IMR-90 (cell line): ENCODE measurements at regions not wholly inside any gene's neighbourhood (a gene's known extent, or its start where the extent isn't known, plus 50 kb on each side); places are given as distances from the start of the nearest gene placed in this dataset.

Experiments used
- ATAC-seq: fragments of 200-7000 bp; cut with Tn5 transposase; 2 replicates; pipeline ENCODE4 v1.9.1; 2020; ENCODE audit warnings: low read depth, mild to moderate bottlenecking, moderate library complexity
- BruUV-seq: library from RNA; stranded (reverse); fragments of 400-500 nt; replicated peaks from 2 replicates; lab custom pipeline; 2021; lab: Mats Ljungman, UMichigan
- CTCF ChIA-PET: fragments of 300-600 bp; formaldehyde crosslinking; extraction: SDS; loops from one replicate; lab custom pipeline; 2021; ENCODE audit warnings: antibody characterized with exemption; lab: Yijun Ruan, JAX
- POLR2A ChIA-PET: fragments of 300-600 bp; sonication (Branson Sonifier 250); formaldehyde crosslinking; loops from one replicate; lab custom pipeline; 2022; ENCODE audit warnings: antibody characterized with exemption; ENCODE audit not compliant: unreplicated experiment; lab: Charles Lee
- DNase-seq: peaks from one replicate; pipeline ENCODE4 v3.0.0; 2013
- H2AFZ ChIP-seq: replicated peaks from 2 replicates; pipeline ENCODE3; 2013; ENCODE audit warnings: low read length, mild to moderate bottlenecking; ENCODE audit not compliant: poor library complexity
- H2AK5ac ChIP-seq: 2 replicates; pipeline ENCODE4 v1.6.1; 2013; ENCODE audit warnings: low read depth, low read length, inconsistent platforms
- H2AK9ac ChIP-seq: replicated peaks from 2 replicates; pipeline ENCODE3; 2013; ENCODE audit warnings: mild to moderate bottlenecking, low read depth, low read length, moderate library complexity; ENCODE audit not compliant: poor library complexity
- H2BK120ac ChIP-seq: 2 replicates; pipeline ENCODE4 v1.6.1; 2013; ENCODE audit warnings: low read depth, low read length, inconsistent platforms
- H2BK15ac ChIP-seq: 3 replicates; pipeline ENCODE4 v1.6.1; 2013; ENCODE audit warnings: low read depth, low read length, inconsistent platforms
- H2BK20ac ChIP-seq: 2 replicates; pipeline ENCODE4 v1.6.1; 2013; ENCODE audit warnings: low read depth, mild to moderate bottlenecking, inconsistent platforms, low read length, moderate library complexity
- H2BK5ac ChIP-seq: 2 replicates; pipeline ENCODE4 v1.6.1; 2013; ENCODE audit warnings: mild to moderate bottlenecking, low read depth, low read length, inconsistent platforms; ENCODE audit not compliant: poor library complexity, severe bottlenecking
- H3K14ac ChIP-seq: replicated peaks from 2 replicates; pipeline ENCODE4 v1.6.1; 2013; ENCODE audit warnings: low read depth, low read length, inconsistent platforms
- H3K18ac ChIP-seq: 2 replicates; pipeline ENCODE4 v1.6.1; 2013; ENCODE audit warnings: low read depth, low read length, control low read depth
- H3K23ac ChIP-seq: 2 replicates; pipeline ENCODE4 v1.6.1; 2013; ENCODE audit warnings: low read depth, low read length, inconsistent platforms
- H3K27ac ChIP-seq: 2 replicates; pipeline ENCODE4 v1.5.1; 2013; ENCODE audit warnings: mild to moderate bottlenecking, control low read depth, low read length; ENCODE audit not compliant: insufficient read depth
- H3K27me3 ChIP-seq: 2 replicates; pipeline ENCODE4 v1.6.1; 2013; ENCODE audit warnings: low read length; ENCODE audit not compliant: control insufficient read depth, insufficient read depth
- H3K36me3 ChIP-seq: 2 replicates; pipeline ENCODE4 v1.6.1; 2013; ENCODE audit warnings: low read length, mixed read lengths; ENCODE audit not compliant: control insufficient read depth, insufficient read depth
- H3K4ac ChIP-seq: 2 replicates; pipeline ENCODE4 v1.6.1; 2013; ENCODE audit warnings: low read depth, low read length, inconsistent platforms
- H3K4me1 ChIP-seq: 2 replicates; pipeline ENCODE4 v1.6.1; 2013; ENCODE audit warnings: low read length, mixed read lengths; ENCODE audit not compliant: control insufficient read depth, insufficient read depth
- H3K4me2 ChIP-seq: 2 replicates; pipeline ENCODE4 v1.6.1; 2013; ENCODE audit warnings: low read depth, mild to moderate bottlenecking, control low read depth, low read length, moderate library complexity
- H3K4me3 ChIP-seq: 2 replicates; pipeline ENCODE4 v1.5.1; 2013; ENCODE audit warnings: low read depth, mild to moderate bottlenecking, control low read depth, low read length, moderate library complexity; ENCODE audit not compliant: insufficient read depth
- H3K56ac ChIP-seq: 2 replicates; pipeline ENCODE4 v1.6.1; 2013; ENCODE audit warnings: low read length, inconsistent platforms; ENCODE audit not compliant: insufficient read depth; ENCODE audit errors: extremely low read depth
- H3K79me1 ChIP-seq, 2 experiments: 2 replicates each; pipeline ENCODE4 v1.6.1; 2013; ENCODE audit warnings: low read length in 2 of 2, inconsistent platforms in 1 of 2, low read depth in 1 of 2
- H3K9ac ChIP-seq: 2 replicates; pipeline ENCODE4 v1.6.1; 2013; ENCODE audit warnings: low read depth, low read length, control low read depth
- H3K9me1 ChIP-seq: 2 replicates; pipeline ENCODE4 v1.6.1; 2013; ENCODE audit warnings: low read length, inconsistent platforms; ENCODE audit not compliant: insufficient read depth
- H3K9me3 ChIP-seq: 2 replicates; pipeline ENCODE4 v1.6.1; 2013; ENCODE audit warnings: low read length; ENCODE audit not compliant: control insufficient read depth, insufficient read depth
- H4K20me1 ChIP-seq: 2 replicates; pipeline ENCODE4 v1.6.1; 2013; ENCODE audit warnings: low read length, inconsistent platforms; ENCODE audit not compliant: insufficient read depth
- H4K5ac ChIP-seq: 2 replicates; pipeline ENCODE4 v1.6.1; 2013; ENCODE audit warnings: mild to moderate bottlenecking, low read depth, low read length, control low read depth
- H4K8ac ChIP-seq, 2 experiments: 2 replicates each; pipeline ENCODE4 v1.6.1; 2013; ENCODE audit warnings: low read depth in 2 of 2, low read length in 2 of 2, control low read depth in 1 of 2, inconsistent platforms in 1 of 2
- H4K91ac ChIP-seq: 2 replicates; pipeline ENCODE4 v1.6.1; 2013; ENCODE audit warnings: low read depth, low read length, inconsistent platforms; ENCODE audit not compliant: insufficient read depth
- BHLHE40 ChIP-seq: fragments of 150-350 bp; IDR thresholded peaks from 2 replicates; pipeline ENCODE4 v1.6.1; 2016; ENCODE audit warnings: mild to moderate bottlenecking, low read depth, low read length
- CHD1 ChIP-seq: IDR thresholded peaks from 2 replicates; pipeline ENCODE4 v1.6.1; 2012; ENCODE audit warnings: low read depth, low read length, improper control_type of control experiment
- FOS ChIP-seq: fragments of 150-350 bp; IDR thresholded peaks from 2 replicates; pipeline ENCODE4 v1.6.1; 2016; ENCODE audit warnings: low read depth, low read length
- MAZ ChIP-seq: IDR thresholded peaks from 2 replicates; pipeline ENCODE4 v1.6.1; 2012; ENCODE audit warnings: low read depth, mild to moderate bottlenecking, low read length, improper control_type of control experiment, moderate library complexity, borderline replicate concordance
- MXI1 ChIP-seq: IDR thresholded peaks from 2 replicates; pipeline ENCODE4 v1.6.1; 2012; ENCODE audit warnings: low read depth, mild to moderate bottlenecking, low read length, moderate library complexity, borderline replicate concordance
- NFE2L2 ChIP-seq: fragments of 150-350 bp; IDR thresholded peaks from 2 replicates; pipeline ENCODE4 v1.6.1; 2016; ENCODE audit warnings: low read depth, mild to moderate bottlenecking, low read length
- POLR2A ChIP-seq: IDR thresholded peaks from 2 replicates; pipeline ENCODE4 v1.6.1; 2012; ENCODE audit warnings: mild to moderate bottlenecking, low read depth, low read length
- RAD21 ChIP-seq: IDR thresholded peaks from 2 replicates; pipeline ENCODE4 v1.6.1; 2012; ENCODE audit warnings: low read length, improper control_type of control experiment
- RFX5 ChIP-seq: IDR thresholded peaks from 2 replicates; pipeline ENCODE4 v1.8.0; 2012; ENCODE audit warnings: low read depth, mild to moderate bottlenecking, low read length, moderate library complexity
- SMC3 ChIP-seq: fragments of 150-350 bp; IDR thresholded peaks from 2 replicates; pipeline ENCODE4 v1.6.1; 2016; ENCODE audit warnings: low read depth, mild to moderate bottlenecking, antibody characterized with exemption, low read length, moderate library complexity
- WGBS, 2 experiments: methylation state at CpG; one replicate each; pipeline versions ENCODE4 v1.1.5 to v1.1.7; 2013; ENCODE audit warnings: missing lambda C conversion rate in 2 of 2; ENCODE audit not compliant: insufficient read length in 1 of 2; ENCODE audit errors: extremely low coverage in 2 of 2; 5-methylcytosine and 5-hydroxymethylcytosine counted together
- dilution Hi-C: fragments of 300-500 bp; cut with HindIII; formaldehyde crosslinking; loops from one replicate; pipeline ENCODE4 v1.14.3; 2018; ENCODE audit warnings: low sequenced_read_pairs; ENCODE audit not compliant: unreplicated experiment
- in situ Hi-C: fragments of 300-500 bp; cut with MboI; formaldehyde crosslinking; loops from 3 replicates; pipeline ENCODE4 v1.14.3; 2019; ENCODE audit warnings: low sequenced_read_pairs, inconsistent platforms, mixed read lengths
- intact Hi-C: fragments of 100-400 bp; cut with micrococcal nuclease; formaldehyde crosslinking; loops from 2 replicates; pipeline ENCODE4 v1.10.0; 2022
- TF ChIP-seq, protein P1 (sequence below): conservative IDR thresholded peaks from 2 replicates; pipeline ENCODE4 v1.5.1; 2012; ENCODE audit warnings: mild to moderate bottlenecking, low read depth, low read length, improper control_type of control experiment
- TF ChIP-seq, protein P2 (sequence below): fragments of 150-350 bp; IDR thresholded peaks from 2 replicates; pipeline ENCODE4 v1.6.1; 2016; ENCODE audit warnings: low read depth, mild to moderate bottlenecking, low read length, moderate library complexity, borderline replicate concordance

DNA sequence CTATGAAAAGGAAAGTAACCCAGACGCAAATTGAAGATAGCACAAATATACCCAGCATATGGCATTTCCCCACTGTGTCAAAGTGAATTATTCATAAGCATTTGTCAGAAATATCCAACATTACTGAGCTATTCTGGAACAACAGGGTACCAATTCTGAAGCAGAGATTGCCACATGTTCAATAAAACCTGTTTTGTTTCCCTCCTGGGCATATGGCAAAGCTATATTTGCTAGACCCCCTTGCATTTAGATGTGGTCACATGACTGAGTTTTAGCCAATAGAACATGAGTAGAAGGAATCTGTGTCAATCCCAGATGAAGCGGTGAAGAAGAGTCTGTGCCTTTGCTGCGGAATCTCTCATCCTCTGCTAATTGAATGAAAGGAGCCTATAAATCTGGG, 296.4 kb upstream of the DLGAP1 start:
- no peaks in the 10 kb centered on the region for H4K20me1 ChIP-seq
- no peak overlapping the region for H3K4ac ChIP-seq
- H4K8ac ChIP-seq = no peak overlapping the region
- H2BK20ac ChIP-seq = no peak overlapping the region
- H3K4me3 ChIP-seq = no peak overlapping the region
- H2BK5ac ChIP-seq = no peak overlapping the region
- BruUV-seq = no TSS peak
- no peak overlapping the region for H2AK9ac ChIP-seq
- H3K56ac ChIP-seq = no peak overlapping the region
- no peak overlapping the region for H2AK5ac ChIP-seq
- no peak overlapping the region for H4K5ac ChIP-seq
- H3K4me1 ChIP-seq = no peaks in the 10 kb centered on the region
- intact Hi-C loops = no loop called here
- peaks cover 23% of the 10 kb centered on the region for H3K9me3 ChIP-seq
- in situ Hi-C loops = no loop called here
- H2AFZ ChIP-seq = no peak overlapping the region
- H3K79me1 ChIP-seq = no peaks in the 10 kb centered on the region
- dilution Hi-C loops = no loop called here
- CTCF ChIA-PET = no interaction called here
- H2BK15ac ChIP-seq = no peak overlapping the region
- POLR2A ChIA-PET = no interaction called here
- no peak overlapping the region for H3K27ac ChIP-seq
- no peaks in the 10 kb centered on the region for H3K9me1 ChIP-seq
- H3K4me2 ChIP-seq = no peak overlapping the region
- no peak overlapping the region for H3K18ac ChIP-seq
- H4K91ac ChIP-seq = no peak overlapping the region
- TF ChIP-seq FOS (no peak), CHD1 (no peak), POLR2A (no peak), SMC3 (no peak), MXI1 (no peak), NFE2L2 (no peak), MAZ (no peak), RFX5 (no peak), BHLHE40 (no peak), RAD21 (no peak)
- TF ChIP-seq, protein P1, sequence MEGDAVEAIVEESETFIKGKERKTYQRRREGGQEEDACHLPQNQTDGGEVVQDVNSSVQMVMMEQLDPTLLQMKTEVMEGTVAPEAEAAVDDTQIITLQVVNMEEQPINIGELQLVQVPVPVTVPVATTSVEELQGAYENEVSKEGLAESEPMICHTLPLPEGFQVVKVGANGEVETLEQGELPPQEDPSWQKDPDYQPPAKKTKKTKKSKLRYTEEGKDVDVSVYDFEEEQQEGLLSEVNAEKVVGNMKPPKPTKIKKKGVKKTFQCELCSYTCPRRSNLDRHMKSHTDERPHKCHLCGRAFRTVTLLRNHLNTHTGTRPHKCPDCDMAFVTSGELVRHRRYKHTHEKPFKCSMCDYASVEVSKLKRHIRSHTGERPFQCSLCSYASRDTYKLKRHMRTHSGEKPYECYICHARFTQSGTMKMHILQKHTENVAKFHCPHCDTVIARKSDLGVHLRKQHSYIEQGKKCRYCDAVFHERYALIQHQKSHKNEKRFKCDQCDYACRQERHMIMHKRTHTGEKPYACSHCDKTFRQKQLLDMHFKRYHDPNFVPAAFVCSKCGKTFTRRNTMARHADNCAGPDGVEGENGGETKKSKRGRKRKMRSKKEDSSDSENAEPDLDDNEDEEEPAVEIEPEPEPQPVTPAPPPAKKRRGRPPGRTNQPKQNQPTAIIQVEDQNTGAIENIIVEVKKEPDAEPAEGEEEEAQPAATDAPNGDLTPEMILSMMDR = no peak
- TF ChIP-seq, protein P2, sequence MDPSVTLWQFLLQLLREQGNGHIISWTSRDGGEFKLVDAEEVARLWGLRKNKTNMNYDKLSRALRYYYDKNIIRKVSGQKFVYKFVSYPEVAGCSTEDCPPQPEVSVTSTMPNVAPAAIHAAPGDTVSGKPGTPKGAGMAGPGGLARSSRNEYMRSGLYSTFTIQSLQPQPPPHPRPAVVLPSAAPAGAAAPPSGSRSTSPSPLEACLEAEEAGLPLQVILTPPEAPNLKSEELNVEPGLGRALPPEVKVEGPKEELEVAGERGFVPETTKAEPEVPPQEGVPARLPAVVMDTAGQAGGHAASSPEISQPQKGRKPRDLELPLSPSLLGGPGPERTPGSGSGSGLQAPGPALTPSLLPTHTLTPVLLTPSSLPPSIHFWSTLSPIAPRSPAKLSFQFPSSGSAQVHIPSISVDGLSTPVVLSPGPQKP = no peak
- H2BK120ac ChIP-seq = no peak overlapping the region
- H3K27me3 ChIP-seq = no peaks in the 10 kb centered on the region
- H3K23ac ChIP-seq = no peak overlapping the region
- DNase-seq (no peak), ATAC-seq (no peak)
- H3K14ac ChIP-seq = no peak overlapping the region
- no peaks in the 10 kb centered on the region for H3K36me3 ChIP-seq
- no peak overlapping the region for H3K9ac ChIP-seq
- WGBS, 2 experiments = no CpG with 5 or more reads among the region's 3 CpGs
